ENCODE measurements at regions not wholly inside any gene's neighbourhood (a gene's known extent, or its start where the extent isn't known, plus 50 kb on each side); places are given as distances from the start of the nearest gene placed in this dataset.

DNA sequence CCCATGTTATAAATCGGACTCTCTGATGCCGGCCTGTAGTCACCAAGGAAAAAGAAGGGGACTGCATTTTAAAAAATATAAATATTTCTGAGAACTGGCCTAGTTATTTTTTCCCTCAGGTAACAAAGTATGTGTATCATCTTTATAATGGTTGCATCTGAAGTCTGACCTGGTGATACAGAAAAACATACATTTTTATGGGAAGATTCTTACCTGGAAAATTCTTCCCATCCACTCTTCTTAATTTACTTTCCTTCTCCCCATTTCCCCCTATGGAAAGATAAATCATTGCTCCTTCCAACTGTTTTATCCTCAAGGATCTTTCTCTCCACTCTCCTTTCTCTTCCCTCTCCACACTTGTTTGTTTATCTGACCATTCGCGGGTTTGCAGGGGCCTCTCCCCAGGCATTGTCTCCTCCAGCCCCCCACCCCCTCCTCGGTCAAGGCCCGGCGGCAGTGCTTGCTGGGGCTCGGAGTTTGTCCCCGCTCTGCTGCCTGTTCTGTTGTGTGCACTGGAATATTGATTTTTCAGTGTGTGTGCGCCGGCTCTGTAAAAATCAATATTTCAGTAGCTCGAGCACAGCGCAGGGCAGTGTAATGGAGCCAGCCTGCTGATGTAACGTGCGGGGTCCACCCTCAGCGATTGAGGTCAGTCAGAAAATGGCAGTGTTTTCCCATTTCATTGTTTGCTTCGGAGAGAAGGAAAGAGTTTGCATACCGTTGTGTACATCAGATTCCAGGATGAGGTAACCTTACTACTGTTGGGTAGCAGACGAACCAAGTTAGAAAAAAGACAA, 199.5 kb upstream of the NFE2L3 start:
- no peak for TF ChIP-seq CTCF (conservative IDR thresholded peaks at IDR 0.05; ENCODE audit: low read length)
- no peak for TF ChIP-seq EZH2phosphoT487 (IDR thresholded peaks at IDR 0.05; ENCODE audit: borderline replicate concordance, low read depth, low read length)

Measured in OCI-LY7 (cell line).